ENCODE measurements at regions not wholly inside any gene's neighbourhood (a gene's known extent, or its start where the extent isn't known, plus 50 kb on each side); places are given as distances from the start of the nearest gene placed in this dataset.

DNA sequence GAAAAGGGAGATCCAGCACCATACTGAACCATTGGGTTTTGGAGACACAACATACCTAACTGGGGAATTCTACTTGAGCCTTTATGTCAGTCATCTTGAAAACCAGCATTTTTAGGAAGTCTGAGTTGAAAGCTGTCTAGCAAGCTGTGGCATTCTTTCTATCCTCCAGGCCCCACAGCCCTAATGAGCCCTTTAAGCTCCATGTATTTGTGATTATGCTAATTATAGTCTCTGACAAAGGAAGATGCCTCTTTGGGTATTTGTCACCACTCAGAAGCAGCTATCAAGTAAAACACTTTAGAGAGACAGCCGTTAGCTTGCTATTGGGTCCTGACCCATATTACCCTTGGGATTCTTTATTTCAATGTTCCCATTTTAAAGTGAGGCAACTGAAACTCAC is 159.5 kb upstream of the MANEA start:
- Histone ChIP-seq H3K79me2 (ENCODE audit: insufficient read depth, low read length) (no peaks in the 10 kb centered on the region), H2BK5ac (ENCODE audit: insufficient read length, low read length) (no peak overlapping the region), H3K56ac (ENCODE audit: insufficient read length, low read depth, low read length) (no peak overlapping the region), H3K14ac (ENCODE audit: insufficient read depth, low read length) (no peak overlapping the region), H3K4me1 (ENCODE audit: insufficient read depth, low read length) (no peaks in the 10 kb centered on the region), H4K91ac (ENCODE audit: insufficient read length, low read depth, low read length) (no peak overlapping the region), H3K23ac (ENCODE audit: insufficient read length, low read depth, low read length) (no peak overlapping the region), H3K27ac (ENCODE audit: insufficient read length, low read depth, low read length) (no peak overlapping the region), H4K5ac (ENCODE audit: insufficient read length, low read depth, low read length) (no peak overlapping the region), H3K23me2 (ENCODE audit: insufficient read length, low read depth, low read length, poor library complexity, severe bottlenecking) (no peaks in the 10 kb centered on the region), H3K27me3 (ENCODE audit: insufficient read depth, low read length) (no peaks in the 10 kb centered on the region), H2BK15ac (ENCODE audit: low read depth, low read length) (no peak overlapping the region), H3K4ac (ENCODE audit: low read depth, low read length) (no peak overlapping the region), H3K18ac (ENCODE audit: insufficient read length, low read depth, low read length) (no peak overlapping the region), H2BK120ac (ENCODE audit: low read depth, low read length, poor library complexity, severe bottlenecking) (no peak overlapping the region), H2BK12ac (ENCODE audit: insufficient read length, low read depth, low read length) (no peak overlapping the region), H3K9me3 (ENCODE audit: control insufficient read depth, low read depth, low read length) (no peaks in the 10 kb centered on the region), H2AK5ac (ENCODE audit: insufficient read length, low read length) (no peak overlapping the region), H4K20me1 (ENCODE audit: control insufficient read depth, insufficient read depth, insufficient read length) (no peaks in the 10 kb centered on the region), H2AFZ (ENCODE audit: low read length) (no peak overlapping the region), H4K8ac (replicated peaks; ENCODE audit: insufficient read length, low read depth, low read length) (no peak overlapping the region), H3K4me2 (ENCODE audit: insufficient read depth, insufficient read length, low read length) (no peak overlapping the region), H3K9ac (ENCODE audit: extremely low read depth, insufficient read length, low read length) (no peak overlapping the region), H3T11ph (ENCODE audit: low read length) (no peak overlapping the region), H3K79me1 (ENCODE audit: insufficient read depth, low read depth, low read length, poor library complexity, severe bottlenecking) (no peaks in the 10 kb centered on the region), H2BK20ac (ENCODE audit: low read depth, low read length, poor library complexity, severe bottlenecking) (no peak overlapping the region)
- H3K36me3 Mint-ChIP-seq (ENCODE audit: insufficient read depth in 1 of 3, low read depth in 3 of 3): peaks cover 5 to 27% (median 19%) of the 10 kb centered on the region in 3 experiments
- no peak overlapping the region for H3K27ac Mint-ChIP-seq
- DNase-seq: no peak
- peaks cover 2% of the 10 kb centered on the region for H3K27me3 Mint-ChIP-seq (ENCODE audit: low read depth)
- no peak overlapping the region for H3K4me3 Mint-ChIP-seq
- peaks cover 24 to 29% of the 10 kb centered on the region in 2 experiments for H3K9me3 Mint-ChIP-seq
- H3K4me1 Mint-ChIP-seq: peaks cover 0 to 3% of the 10 kb centered on the region in 2 experiments; a peak in 1 of 4 replicates
- TF ChIP-seq CTCF (conservative IDR thresholded peaks at IDR 0.05): no peak
- WGBS (ENCODE audit: extremely low coverage, insufficient read length, low lambda C conversion rate): no CpG with 5 or more reads among the region's 1 CpG

Measured in H9 (cell line).